Esophagus muscularis mucosa (tissue), 4 donors: ENCODE measurements at regions not wholly inside any gene's neighbourhood (a gene's known extent, or its start where the extent isn't known, plus 50 kb on each side); places are given as distances from the start of the nearest gene placed in this dataset.

Experiments
- DNase-seq: peaks from one replicate; pipeline ENCODE4 v3.0.0-alpha.2; 2017; ENCODE audit errors: extremely low spot score
- H3K27ac ChIP-seq, 4 donors: fragments of 200-600 bp; sonication (generic); replicated peaks in 1 of 4; 1 replicate in 3 of 4; 2 replicates in 1 of 4; pipeline ENCODE4 v1.5.1; 2016 to 2019; ENCODE audit warnings: mild to moderate bottlenecking in 1 of 4
- H3K27me3 ChIP-seq, 4 donors: fragments of 200-600 bp; sonication (generic); one replicate each; pipeline versions ENCODE4 v1.5.1 to v1.6.0; 2016 to 2019
- H3K36me3 ChIP-seq, 4 donors: fragments of 200-600 bp; sonication (generic); one replicate each; pipeline ENCODE4 v1.5.1; 2016 to 2019
- H3K4me1 ChIP-seq, 4 donors: fragments of 200-600 bp; sonication (generic); one replicate each; pipeline ENCODE4 v1.5.1; 2016 to 2019
- H3K4me3 ChIP-seq, 4 donors: fragments of 200-600 bp; sonication (generic); 1 replicate in 2 of 4; 2 replicates in 2 of 4; pipeline ENCODE4 v1.5.1; 2016 to 2019; ENCODE audit warnings: mild to moderate bottlenecking in 4 of 4, moderate library complexity in 1 of 4
- H3K9me3 ChIP-seq, 4 donors: fragments of 200-600 bp; sonication (generic); 1 replicate in 3 of 4; 2 replicates in 1 of 4; pipeline ENCODE4 v1.5.1; 2016 to 2019
- CTCF ChIP-seq, 3 experiments: fragments of 200-600 bp in 2 of 3; fragments of 450-650 bp in 1 of 3; sonication (generic) in 2 of 3; IDR thresholded peaks; one replicate each; pipeline ENCODE4 v1.5.1; 2017 to 2019; ENCODE audit warnings: antibody characterized with exemption in 3 of 3, mild to moderate bottlenecking in 2 of 3, moderate library complexity in 1 of 3
- EP300 ChIP-seq: sonication (generic); formaldehyde crosslinking; IDR thresholded peaks from one replicate; pipeline ENCODE4 v1.6.1; 2017; ENCODE audit warnings: antibody characterized with exemption
- POLR2A ChIP-seq: fragments of 450-650 bp; IDR thresholded peaks from one replicate; pipeline ENCODE4 v1.6.1; 2017; ENCODE audit warnings: antibody characterized with exemption, moderate library complexity, mild to moderate bottlenecking, low read depth
- POLR2AphosphoS5 ChIP-seq, 2 donors: sonication (generic); formaldehyde crosslinking; IDR thresholded peaks; one replicate each; pipeline ENCODE4 v1.6.1; 2017; ENCODE audit warnings: antibody characterized with exemption in 2 of 2
- WGBS: methylation state at CpG from one replicate; pipeline ENCODE4 v1.1.5; 2018; 5-methylcytosine and 5-hydroxymethylcytosine counted together
- intact Hi-C: fragments of 100-400 bp; cut with DNase I; formaldehyde crosslinking; loops from one replicate; pipeline ENCODE4 v1.15.1; 2023

GRCh38 chr5:174412374-174412773, 312.0 kb upstream of the MSX2 start:
- H3K4me3 ChIP-seq, result no peak overlapping the region
- no peak for TF ChIP-seq POLR2A
- TF ChIP-seq EP300, result no peak
- TF ChIP-seq CTCF (IDR thresholded peaks at IDR 0.05), result no peak
- TF ChIP-seq POLR2AphosphoS5 (IDR thresholded peaks at IDR 0.05), result no peak
- DNase-seq, result peak; percentile 55
- intact Hi-C loops, result no loop called here
- H3K27ac ChIP-seq, result no peak overlapping the region
- no peaks in the 10 kb centered on the region for H3K36me3 ChIP-seq
- WGBS, result 83% methylated on average over 1 of the region's 1 CpG
- no peaks in the 10 kb centered on the region for H3K9me3 ChIP-seq
- H3K4me1 ChIP-seq, result peaks cover 0 to 27% (median 21%) of the 10 kb centered on the region in 4 donors
- H3K27me3 ChIP-seq, result peaks cover 0 to under 1% (median 0%) of the 10 kb centered on the region in 4 donors

GRCh38 chr5:174412941-174413340, 311.4 kb upstream of the MSX2 start:
- Histone ChIP-seq H3K4me3 (no peak overlapping the region), H3K4me1 (peaks cover 0 to 27% (median 21%) of the 10 kb centered on the region in 4 donors), H3K27ac (no peak overlapping the region), H3K27me3 (peaks cover 0 to 7% (median 0%) of the 10 kb centered on the region in 4 donors), H3K36me3 (no peaks in the 10 kb centered on the region), H3K9me3 (no peaks in the 10 kb centered on the region)
- peak; percentile 70 for DNase-seq
- 79% methylated on average over 3 of the region's 3 CpGs for WGBS
- intact Hi-C loops, result no loop called here
- TF ChIP-seq EP300 (no peak), POLR2AphosphoS5 (IDR thresholded peaks at IDR 0.05) (no peak), POLR2A (no peak), CTCF (IDR thresholded peaks at IDR 0.05) (no peak)

- H3K9me3 ChIP-seq, result no peaks in the 10 kb centered on the region
- H3K27ac ChIP-seq, result no peak overlapping the region
- peak; percentile 31 for DNase-seq
- peaks cover 0 to 13% (median 0%) of the 10 kb centered on the region in 4 donors for H3K27me3 ChIP-seq
- TF ChIP-seq POLR2A (no peak), POLR2AphosphoS5 (IDR thresholded peaks at IDR 0.05) (no peak), EP300 (no peak), CTCF (IDR thresholded peaks at IDR 0.05) (no peak)
- H3K4me1 ChIP-seq, result peaks cover 0 to 31% (median 21%) of the 10 kb centered on the region in 4 donors
- 66% methylated on average over 10 of the region's 10 CpGs for WGBS
- no peaks in the 10 kb centered on the region for H3K36me3 ChIP-seq
- intact Hi-C loops, result no loop called here
- H3K4me3 ChIP-seq, result no peak overlapping the region
Measured at GRCh38 chr5:174413567-174414314, 310.6 kb upstream of the MSX2 start.

- H3K27ac ChIP-seq, result no peak overlapping the region
- intact Hi-C loops, result no loop called here
- no peaks in the 10 kb centered on the region for H3K36me3 ChIP-seq
- peaks cover 0 to 13% (median 0%) of the 10 kb centered on the region in 4 donors for H3K27me3 ChIP-seq
- no peak for TF ChIP-seq POLR2A
- TF ChIP-seq CTCF (IDR thresholded peaks at IDR 0.05), result no peak
- TF ChIP-seq POLR2AphosphoS5 (IDR thresholded peaks at IDR 0.05), result no peak
- no peaks in the 10 kb centered on the region for H3K9me3 ChIP-seq
- no peak overlapping the region for H3K4me3 ChIP-seq
- DNase-seq, result no peak
- peaks cover 4 to 37% (median 27%) of the 10 kb centered on the region in 4 donors for H3K4me1 ChIP-seq
- 45% methylated on average over 1 of the region's 1 CpG for WGBS
Measured at GRCh38 chr5:174414315-174414710, 310.1 kb upstream of the MSX2 start.
